NCI-H2107 treated with DMSO at 0.1 percent for 48 hours (cell line): ENCODE measurements at regions not wholly inside any gene's neighbourhood (a gene's known extent, or its start where the extent isn't known, plus 50 kb on each side); places are given as distances from the start of the nearest gene placed in this dataset.

ENCODE experiments used
- DNase-seq: peaks from one replicate; lab custom pipeline; 2025; ENCODE audit not compliant: unreplicated experiment; lab: John Stamatoyannopoulos, UW

DNA sequence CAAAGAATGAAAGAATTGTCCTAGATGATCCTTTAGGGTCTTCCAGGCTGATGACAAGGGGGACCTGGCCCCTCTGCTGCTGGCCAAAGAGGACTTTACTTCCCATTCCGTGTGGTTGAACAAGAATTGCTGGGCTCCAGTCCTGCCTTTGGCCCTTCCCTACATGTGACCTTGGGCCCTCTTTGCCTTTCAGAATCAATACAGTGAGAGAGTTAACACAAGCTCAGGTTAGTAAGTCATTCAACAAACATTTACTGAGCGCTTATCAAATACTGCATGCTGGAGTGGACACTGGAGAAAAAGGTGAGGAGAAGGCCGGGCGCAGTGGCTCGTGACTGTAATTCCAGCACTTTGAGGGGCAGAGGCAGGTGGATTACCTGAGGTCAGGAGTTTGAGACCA, 113.1 kb downstream of the C9orf50 start:
- DNase-seq: no peak

- no peak for DNase-seq
Observed at GRCh38 chr9:129506892-129507291, 114.0 kb downstream of the C9orf50 start.

GRCh38 chr9:129506041-129506440, 114.9 kb downstream of the C9orf50 start:
- DNase-seq: no peak

DNA sequence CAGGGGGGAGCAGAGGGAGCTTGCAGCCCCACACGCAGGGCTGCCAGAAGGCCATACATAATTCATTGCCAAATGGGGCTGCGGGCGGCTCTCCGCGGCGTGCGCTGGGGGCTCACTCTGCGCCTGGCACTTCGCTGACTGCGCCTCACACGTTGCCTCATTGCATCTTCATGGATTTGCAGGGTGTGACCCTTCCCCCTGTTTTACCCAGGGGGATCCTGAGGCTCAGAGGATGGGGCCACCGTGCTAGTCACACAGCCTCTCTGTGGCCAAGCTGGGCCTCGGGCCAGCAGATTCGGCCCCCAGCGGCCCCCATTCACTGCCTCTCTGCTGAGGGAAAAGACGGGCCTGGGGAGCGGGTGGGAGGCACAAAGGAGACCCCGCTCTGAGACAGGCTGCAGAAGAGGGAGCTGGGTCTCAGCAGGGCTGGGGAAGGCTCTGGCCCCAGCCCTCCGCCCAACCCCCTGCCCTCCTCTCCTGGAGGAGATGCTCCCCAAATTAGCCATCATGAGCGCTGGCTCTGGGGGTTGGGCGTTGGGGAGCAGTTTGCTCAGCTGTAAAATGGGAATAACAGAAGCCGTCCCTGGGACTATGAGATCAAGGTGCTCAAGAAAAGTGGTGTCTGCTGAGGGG, 115.5 kb downstream of the C9orf50 start:
- no peak for DNase-seq

GRCh38 chr9:129504404-129504803, 116.5 kb downstream of the C9orf50 start:
- DNase-seq: no peak

DNA sequence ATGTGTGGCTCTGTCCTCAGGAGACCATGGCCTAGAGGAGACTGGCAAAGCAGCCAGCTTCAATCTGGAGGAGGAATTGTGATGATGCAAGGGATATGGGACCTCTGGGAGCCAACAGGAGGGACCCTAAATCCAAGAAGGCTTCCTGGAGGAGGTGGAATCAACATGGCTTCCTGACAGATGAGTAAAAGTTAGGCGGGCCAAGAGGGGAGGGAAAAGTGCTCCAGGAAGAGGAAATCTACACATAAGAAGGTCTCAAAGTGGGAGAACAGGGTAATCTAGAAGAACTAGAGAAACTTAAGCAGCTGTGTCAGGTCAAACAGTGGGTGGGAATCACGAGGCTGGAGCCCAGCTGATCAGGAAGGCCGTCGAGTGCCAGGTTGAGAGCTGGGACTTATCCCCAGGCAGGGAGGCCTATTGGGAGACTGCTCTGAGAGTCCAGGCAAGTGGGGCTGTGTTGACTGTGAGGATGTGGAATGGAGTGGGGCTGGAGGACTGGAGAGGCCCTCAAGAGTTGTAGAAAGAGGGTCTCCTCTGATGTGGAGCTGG, 119.1 kb downstream of the C9orf50 start:
- DNase-seq: no peak

DNA sequence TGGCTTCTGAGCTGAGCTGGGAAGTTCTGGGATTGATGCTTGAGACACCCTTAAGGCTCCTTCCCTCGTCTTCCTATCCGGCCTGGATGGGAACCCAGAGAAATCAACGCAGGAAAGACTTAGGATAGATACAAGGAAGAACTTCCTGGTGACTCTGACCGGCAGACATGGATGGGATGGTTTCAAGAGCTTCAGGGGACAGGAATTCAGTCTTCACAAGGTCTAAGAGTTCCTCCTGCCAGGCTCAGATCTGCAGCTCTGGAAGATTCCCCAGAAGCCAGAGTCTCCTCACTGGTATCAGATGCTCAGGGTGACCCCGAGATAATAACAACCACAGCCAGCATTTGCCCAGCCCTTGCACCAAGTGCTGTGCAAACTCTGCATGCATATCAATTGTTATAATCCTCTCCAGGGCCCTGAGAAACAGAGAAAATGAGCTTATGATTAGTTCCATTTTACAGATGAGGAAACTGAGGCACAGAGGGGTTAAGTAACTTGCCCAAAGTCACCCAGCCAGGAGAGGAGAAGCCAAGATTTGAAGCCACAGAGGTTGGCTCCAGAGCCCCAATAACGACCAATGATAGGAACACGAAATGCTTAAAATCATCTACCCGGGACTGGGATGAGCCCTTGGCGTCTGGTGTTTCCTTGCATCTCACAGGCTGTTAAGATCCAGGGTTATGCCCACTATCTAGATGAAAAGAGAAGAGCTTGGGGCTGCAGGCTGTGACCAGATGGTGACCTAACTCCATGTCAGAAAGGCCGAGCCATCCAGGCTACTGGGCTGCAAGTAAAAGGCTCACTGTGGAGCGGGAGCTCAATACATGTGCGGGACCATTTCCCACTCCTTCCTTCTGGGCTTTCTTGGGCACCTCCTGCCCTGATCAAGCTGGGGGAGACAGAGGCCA, 119.8 kb downstream of the C9orf50 start:
- no peak for DNase-seq

- DNase-seq: no peak
Observed at GRCh38 chr9:129500161-129500862, 120.6 kb downstream of the C9orf50 start.

- no peak for DNase-seq
Observed at GRCh38 chr9:129498451-129499384, 122.2 kb downstream of the C9orf50 start.

DNA sequence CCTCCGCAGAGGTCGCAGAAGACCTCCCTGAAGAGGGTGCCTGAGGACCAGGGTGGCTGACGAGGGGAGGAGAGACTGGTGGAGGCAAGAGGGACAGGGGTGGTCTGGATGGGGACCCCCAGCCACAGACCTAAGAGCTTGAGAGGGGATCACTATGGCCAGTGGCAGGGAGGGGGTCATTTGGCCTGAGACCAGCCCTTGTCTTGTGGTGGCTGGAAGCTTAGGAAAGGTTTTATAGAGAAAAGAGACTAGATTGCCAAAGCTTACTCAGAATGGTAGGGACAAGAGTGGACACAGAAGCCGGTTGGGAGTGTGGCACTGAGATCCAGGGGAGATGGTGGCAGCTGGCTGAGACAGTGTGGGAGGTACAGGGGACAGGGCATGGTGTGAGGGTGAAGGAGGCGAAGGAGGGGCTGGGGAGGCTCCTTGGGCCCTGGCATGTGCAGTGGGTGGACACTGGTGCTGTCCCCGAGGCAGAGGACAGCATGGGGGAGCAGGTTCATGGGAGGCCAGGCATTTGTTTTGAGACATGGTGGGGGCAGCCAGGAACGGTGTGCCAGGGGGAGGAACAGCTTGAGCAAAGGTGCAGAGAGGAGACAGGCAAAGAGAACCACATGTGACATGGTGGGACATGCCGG, 123.0 kb downstream of the C9orf50 start:
- DNase-seq: no peak

GRCh38 chr9:129497005-129497812, 123.7 kb downstream of the C9orf50 start:
- peak; percentile 88 for DNase-seq

DNA sequence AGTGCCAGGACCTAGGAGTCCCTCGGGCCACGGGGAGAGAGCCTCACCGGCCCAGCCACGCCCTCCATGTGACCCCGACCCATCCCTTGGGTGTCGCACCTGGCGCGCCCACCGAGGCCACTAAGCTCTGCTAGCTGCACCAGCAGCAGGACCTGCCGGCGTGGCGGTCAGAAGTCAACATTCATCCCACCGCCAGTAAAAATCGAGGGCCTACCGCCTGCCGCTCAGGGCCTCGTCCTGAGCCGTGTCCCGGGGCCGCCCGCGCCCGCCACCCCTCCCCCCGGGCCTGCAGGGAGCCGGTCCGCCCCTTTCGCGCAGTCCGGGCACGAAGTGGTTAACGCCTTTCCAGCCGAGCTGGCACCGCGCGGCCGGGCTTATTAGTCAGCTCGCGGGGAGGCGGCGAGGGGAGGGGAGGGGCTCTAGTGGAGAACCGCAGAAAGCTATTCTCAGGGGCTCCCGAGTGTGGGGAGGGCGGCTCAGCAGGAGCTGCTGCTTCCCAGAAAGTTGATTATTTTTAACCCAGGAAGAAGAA, 124.4 kb downstream of the C9orf50 start:
- peak; percentile 88 for DNase-seq

DNA sequence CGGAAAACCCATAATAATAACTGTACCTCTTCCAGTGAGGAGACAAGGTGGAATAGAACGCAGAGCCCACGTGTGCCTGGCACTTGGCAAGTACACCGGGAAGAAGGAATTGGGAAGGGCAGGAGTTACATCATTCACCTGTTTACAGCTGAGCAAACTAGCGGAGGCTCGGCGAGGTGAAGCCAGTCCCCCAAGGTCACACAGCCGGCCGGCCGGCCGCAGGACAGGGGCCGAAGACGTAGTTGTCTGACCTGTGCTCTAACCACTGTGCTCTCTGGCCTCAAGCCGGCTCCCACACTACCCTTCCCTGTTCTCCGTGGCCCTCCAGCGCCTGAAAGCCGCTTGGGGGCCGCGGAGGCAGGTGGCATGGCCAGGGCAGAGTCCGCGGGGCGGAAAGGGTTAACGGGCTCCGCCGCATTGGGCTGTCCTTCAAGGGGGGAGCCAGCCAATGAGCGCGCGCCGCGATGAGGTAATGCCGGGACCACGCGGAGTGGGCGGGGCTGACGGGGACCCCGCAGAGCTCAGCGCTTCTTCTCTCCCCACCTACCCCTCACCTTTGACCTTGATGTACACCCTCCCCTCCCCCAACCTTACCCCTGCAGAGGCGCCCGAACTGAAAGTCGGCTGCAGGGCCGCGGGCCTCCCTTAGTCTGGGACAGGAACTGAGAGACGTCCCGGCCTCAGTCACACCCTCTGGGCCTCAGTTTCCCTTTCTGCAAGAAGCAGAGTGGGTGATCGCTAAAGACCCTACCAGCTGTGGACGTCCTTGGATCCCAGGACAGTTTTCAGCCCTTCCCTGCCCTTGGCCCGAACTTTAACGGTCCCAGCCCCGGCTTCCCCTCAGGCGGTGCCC, 125.1 kb downstream of the C9orf50 start:
- peak; percentile 29 for DNase-seq

DNA sequence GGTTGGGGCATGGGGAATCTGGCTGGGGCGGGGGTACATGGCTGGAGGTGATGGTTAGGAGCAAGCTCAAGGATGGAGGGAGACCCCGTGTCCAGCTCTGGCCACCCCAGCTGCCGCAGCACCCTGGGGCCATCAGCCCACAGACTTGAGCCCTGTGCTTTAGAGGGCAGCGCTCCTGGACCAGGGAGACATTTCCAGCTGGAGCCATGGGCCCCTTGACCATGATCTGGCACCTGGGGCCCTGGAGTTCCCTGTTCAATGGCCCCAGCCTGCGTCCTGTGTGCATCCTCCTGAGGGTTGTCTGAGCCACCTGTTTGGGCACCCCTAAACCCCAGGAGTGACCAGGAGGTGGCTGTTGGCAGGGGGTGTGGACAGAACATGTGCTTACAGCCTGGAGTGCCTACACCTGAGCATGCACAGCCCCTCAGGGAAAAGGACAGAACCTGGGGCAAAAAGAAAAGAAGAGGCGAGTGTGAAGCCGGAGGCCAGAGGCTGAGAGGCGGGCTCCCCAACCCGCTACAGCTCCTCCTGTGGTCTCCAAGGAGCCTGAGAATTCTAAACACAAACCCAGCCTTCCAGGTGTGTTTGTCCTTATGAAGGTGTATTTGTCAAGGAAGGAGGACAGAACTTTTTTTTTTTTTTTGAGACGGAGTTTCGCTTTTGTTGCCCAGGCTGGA, 126.7 kb downstream of the C9orf50 start:
- DNase-seq: no peak

GRCh38 chr9:129493706-129494047, 127.2 kb downstream of the C9orf50 start:
- DNase-seq: no peak

GRCh38 chr9:129493002-129493705, 127.7 kb downstream of the C9orf50 start:
- no peak for DNase-seq

DNA sequence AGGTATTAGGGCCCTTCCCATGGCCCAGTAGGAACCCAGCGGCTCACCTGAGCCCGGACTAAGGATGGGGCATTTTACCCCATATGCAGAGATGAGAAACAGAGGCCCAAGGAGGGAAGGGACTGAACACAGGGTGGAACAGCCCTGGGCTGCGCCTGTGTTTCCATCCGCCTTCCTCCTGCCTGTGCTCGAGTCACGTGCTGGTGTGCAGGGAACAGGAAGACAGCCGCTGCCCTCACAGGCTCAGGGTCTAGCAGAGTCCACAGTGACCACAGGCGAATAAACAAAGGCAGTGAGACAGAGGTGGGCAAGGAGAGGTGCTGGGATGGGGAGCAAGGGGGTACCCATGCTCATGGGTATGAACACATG, 129.4 kb downstream of the C9orf50 start:
- DNase-seq: no peak
